ENCODE measurements at regions not wholly inside any gene's neighbourhood (a gene's known extent, or its start where the extent isn't known, plus 50 kb on each side); places are given as distances from the start of the nearest gene placed in this dataset.
A peak's percentile ranks its signal among the peaks of the same experiment; 100 is the strongest.
"Not testable (repeated sequence)": the region's sequence is repeated elsewhere in the genome, so short reads cannot be mapped to it uniquely, and the experiment has no call there.

GRCh38 chr15:60165111-60165510 is 161.0 kb downstream of the FOXB1 start:
- DNase-seq (no peak), ATAC-seq (replicated peaks) (no peak)
- Mint-ChIP-seq H3K27me3 (peaks cover 17 to 38% of the 10 kb centered on the region in 2 donors), H3K9me3 (no peaks in the 10 kb centered on the region), H3K36me3 (ENCODE audit: insufficient read depth) (no peaks in the 10 kb centered on the region), H3K27ac (no peak overlapping the region), H3K4me1 (ENCODE audit: low read depth in 2 of 2) (no peaks in the 10 kb centered on the region), H3K4me3 (no peak overlapping the region)

DNA sequence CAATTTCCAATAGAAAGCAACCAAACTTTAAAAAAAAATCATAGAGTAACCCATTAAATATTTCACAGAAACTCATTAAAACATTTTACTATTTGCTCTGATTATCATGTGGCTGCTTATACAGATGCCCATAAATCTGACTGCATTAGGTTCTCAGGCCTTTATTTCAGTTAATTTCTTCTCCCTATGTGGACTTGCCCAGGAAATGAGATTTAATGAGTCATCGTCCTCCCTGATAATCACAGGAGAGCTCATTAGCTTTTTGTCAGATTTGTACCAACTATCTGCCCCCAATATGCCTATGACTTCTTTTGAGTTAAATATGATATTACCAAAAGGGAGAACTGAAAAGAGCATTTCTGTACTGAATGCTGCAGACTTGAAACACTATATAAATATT is 168.0 kb downstream of the FOXB1 start:
- Mint-ChIP-seq H3K27me3 (peaks cover 6 to 11% of the 10 kb centered on the region in 2 donors), H3K27ac (no peak overlapping the region), H3K4me1 (ENCODE audit: low read depth in 2 of 2) (no peaks in the 10 kb centered on the region), H3K36me3 (ENCODE audit: insufficient read depth) (no peaks in the 10 kb centered on the region), H3K9me3 (no peaks in the 10 kb centered on the region), H3K4me3 (no peak overlapping the region)
- DNase-seq: no peak
- no peak for ATAC-seq (replicated peaks)

GRCh38 chr15:60179786-60180391 is 175.8 kb downstream of the FOXB1 start:
- Mint-ChIP-seq H3K27me3 (peaks cover 28 to 32% of the 10 kb centered on the region in 2 donors), H3K36me3 (ENCODE audit: insufficient read depth) (no peaks in the 10 kb centered on the region), H3K27ac (no peak overlapping the region), H3K9me3 (no peaks in the 10 kb centered on the region), H3K4me1 (ENCODE audit: low read depth in 2 of 2) (no peaks in the 10 kb centered on the region), H3K4me3 (no peak overlapping the region)
- ATAC-seq (replicated peaks) (peak; percentile 59), DNase-seq (peak; percentile 3 to 23 (median 15))

GRCh38 chr15:60181957-60182356 is 177.8 kb downstream of the FOXB1 start:
- H3K36me3 Mint-ChIP-seq (ENCODE audit: insufficient read depth); H3K9me3 Mint-ChIP-seq; H3K27ac Mint-ChIP-seq; H3K4me3 Mint-ChIP-seq; ATAC-seq (replicated peaks); H3K4me1 Mint-ChIP-seq (ENCODE audit: low read depth in 2 of 2); DNase-seq: not testable (repeated sequence)
- peaks cover 24% of the 10 kb centered on the region in 2 donors for H3K27me3 Mint-ChIP-seq

GRCh38 chr15:60183366-60183765 is 179.3 kb downstream of the FOXB1 start:
- Mint-ChIP-seq H3K27me3 (peaks cover 28 to 38% of the 10 kb centered on the region in 2 donors), H3K27ac (no peak overlapping the region)

DNA sequence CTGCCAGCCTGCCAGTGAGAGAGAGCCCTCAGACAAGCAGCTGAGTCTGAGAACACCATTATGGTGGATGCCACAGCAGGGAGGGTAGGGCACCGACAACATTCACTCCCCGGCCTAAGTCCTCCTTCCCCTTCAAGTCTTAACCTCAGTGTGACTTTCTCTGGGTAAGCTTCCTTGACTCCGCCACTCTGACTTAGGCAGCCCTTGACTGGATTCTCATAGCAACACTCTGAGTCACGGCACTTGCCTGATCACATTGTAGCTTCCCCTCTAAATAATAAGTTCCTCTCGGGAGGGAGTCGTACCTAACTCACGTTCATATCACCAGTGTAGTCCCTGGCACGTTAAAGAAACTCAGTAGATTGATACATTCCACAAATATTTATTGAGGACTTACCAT is 180.5 kb downstream of the FOXB1 start:
- no peaks in the 10 kb centered on the region for H3K9me3 Mint-ChIP-seq
- no peaks in the 10 kb centered on the region for H3K4me1 Mint-ChIP-seq (ENCODE audit: low read depth in 2 of 2)
- H3K27me3 Mint-ChIP-seq: peaks cover 35 to 50% of the 10 kb centered on the region in 2 donors
- H3K36me3 Mint-ChIP-seq (ENCODE audit: insufficient read depth): no peaks in the 10 kb centered on the region
- ATAC-seq (replicated peaks) (no peak), DNase-seq (no peak)
- H3K27ac Mint-ChIP-seq: no peak overlapping the region
- no peak overlapping the region for H3K4me3 Mint-ChIP-seq

More at GRCh38 chr15:60183366-60183765, 179.3 kb downstream of the FOXB1 start:
- Mint-ChIP-seq H3K9me3 (no peaks in the 10 kb centered on the region), H3K4me1 (ENCODE audit: low read depth in 2 of 2) (no peaks in the 10 kb centered on the region), H3K4me3 (no peak overlapping the region), H3K36me3 (ENCODE audit: insufficient read depth) (no peaks in the 10 kb centered on the region)
- DNase-seq: no peak
- no peak for ATAC-seq (replicated peaks)

- ATAC-seq (replicated peaks): no peak
- peaks cover 56 to 64% of the 10 kb centered on the region in 2 donors for H3K27me3 Mint-ChIP-seq
- no peaks in the 10 kb centered on the region for H3K36me3 Mint-ChIP-seq (ENCODE audit: insufficient read depth)
- no peak overlapping the region for H3K27ac Mint-ChIP-seq
- H3K4me3 Mint-ChIP-seq: no peak overlapping the region
- H3K4me1 Mint-ChIP-seq (ENCODE audit: low read depth in 2 of 2): no peaks in the 10 kb centered on the region
- no peaks in the 10 kb centered on the region for H3K9me3 Mint-ChIP-seq
- DNase-seq: no peak
Measured at GRCh38 chr15:60191016-60191415, 186.9 kb downstream of the FOXB1 start.

- Mint-ChIP-seq H3K27me3 (peaks cover 64 to 72% of the 10 kb centered on the region in 2 donors), H3K4me3 (no peak overlapping the region)
- no peak for ATAC-seq (replicated peaks)
Measured at GRCh38 chr15:60191821-60192220, 187.7 kb downstream of the FOXB1 start.

GRCh38 chr15:60195611-60196010 is 191.5 kb downstream of the FOXB1 start:
- ATAC-seq (replicated peaks): no peak
- Mint-ChIP-seq H3K4me1 (ENCODE audit: low read depth in 2 of 2) (no peaks in the 10 kb centered on the region), H3K36me3 (ENCODE audit: insufficient read depth) (no peaks in the 10 kb centered on the region), H3K9me3 (no peaks in the 10 kb centered on the region), H3K4me3 (no peak overlapping the region), H3K27ac (no peak overlapping the region), H3K27me3 (peaks cover 67 to 74% of the 10 kb centered on the region in 2 donors)
- no peak for DNase-seq

More at GRCh38 chr15:60191821-60192220, 187.7 kb downstream of the FOXB1 start:
- no peak overlapping the region for H3K27ac Mint-ChIP-seq
- no peaks in the 10 kb centered on the region for H3K9me3 Mint-ChIP-seq
- no peaks in the 10 kb centered on the region for H3K36me3 Mint-ChIP-seq (ENCODE audit: insufficient read depth)
- no peaks in the 10 kb centered on the region for H3K4me1 Mint-ChIP-seq (ENCODE audit: low read depth in 2 of 2)
- no peak for DNase-seq

GRCh38 chr15:60204131-60204885 is 193.5 kb downstream of the ANXA2 start:
- no peaks in the 10 kb centered on the region for H3K36me3 Mint-ChIP-seq (ENCODE audit: insufficient read depth)
- H3K4me3 Mint-ChIP-seq: no peak overlapping the region
- ATAC-seq (replicated peaks): no peak
- no peaks in the 10 kb centered on the region for H3K4me1 Mint-ChIP-seq (ENCODE audit: low read depth in 2 of 2)
- no peak for DNase-seq
- H3K27me3 Mint-ChIP-seq: peaks cover 67 to 78% of the 10 kb centered on the region in 2 donors
- no peaks in the 10 kb centered on the region for H3K9me3 Mint-ChIP-seq
- H3K27ac Mint-ChIP-seq: no peak overlapping the region

- H3K27me3 Mint-ChIP-seq: peaks cover 67 to 84% of the 10 kb centered on the region in 2 donors
- H3K36me3 Mint-ChIP-seq (ENCODE audit: insufficient read depth): no peaks in the 10 kb centered on the region
- no peak overlapping the region for H3K27ac Mint-ChIP-seq
- no peak for ATAC-seq (replicated peaks)
- no peak for DNase-seq
- H3K4me3 Mint-ChIP-seq: no peak overlapping the region
- no peaks in the 10 kb centered on the region for H3K9me3 Mint-ChIP-seq
- H3K4me1 Mint-ChIP-seq (ENCODE audit: low read depth in 2 of 2): no peaks in the 10 kb centered on the region
Measured at GRCh38 chr15:60208709-60209108, 189.1 kb downstream of the ANXA2 start.

GRCh38 chr15:60212536-60212935 is 185.2 kb downstream of the ANXA2 start:
- DNase-seq (no peak), ATAC-seq (replicated peaks) (no peak)
- no peaks in the 10 kb centered on the region for H3K4me1 Mint-ChIP-seq (ENCODE audit: low read depth in 2 of 2)
- H3K27me3 Mint-ChIP-seq: peaks cover 64 to 82% of the 10 kb centered on the region in 2 donors
- no peaks in the 10 kb centered on the region for H3K9me3 Mint-ChIP-seq
- H3K27ac Mint-ChIP-seq: no peak overlapping the region
- H3K4me3 Mint-ChIP-seq: no peak overlapping the region
- H3K36me3 Mint-ChIP-seq (ENCODE audit: insufficient read depth): no peaks in the 10 kb centered on the region

- H3K9me3 Mint-ChIP-seq: no peaks in the 10 kb centered on the region
Measured at GRCh38 chr15:60213377-60214000, 184.3 kb downstream of the ANXA2 start.

DNA sequence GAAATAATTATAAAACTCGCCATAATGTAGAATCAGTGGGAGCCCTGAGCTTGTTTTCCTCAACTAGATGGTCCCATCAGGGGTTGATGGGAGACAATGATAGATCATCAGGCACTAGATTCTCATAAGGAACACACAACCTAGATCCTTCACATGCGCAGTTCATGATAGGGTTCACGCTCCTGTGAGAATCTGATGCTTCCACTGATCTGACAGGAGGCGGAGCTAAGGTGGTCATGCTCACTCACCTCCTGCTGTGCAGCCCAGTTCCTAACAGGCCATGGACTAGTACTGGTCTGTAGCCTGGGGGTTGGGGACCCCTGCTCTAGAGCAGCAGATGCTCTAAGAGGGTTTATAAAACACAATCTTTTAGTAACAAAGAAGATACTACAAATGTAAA is 183.6 kb downstream of the ANXA2 start:
- Mint-ChIP-seq H3K4me1 (ENCODE audit: low read depth in 2 of 2) (no peaks in the 10 kb centered on the region), H3K4me3 (no peak overlapping the region), H3K27me3 (peaks cover 66 to 81% of the 10 kb centered on the region in 2 donors), H3K36me3 (ENCODE audit: insufficient read depth) (no peaks in the 10 kb centered on the region), H3K27ac (no peak overlapping the region), H3K9me3 (no peaks in the 10 kb centered on the region)
- no peak for ATAC-seq (replicated peaks)
- DNase-seq: no peak

More at GRCh38 chr15:60213377-60214000, 184.3 kb downstream of the ANXA2 start:
- ATAC-seq (replicated peaks) (no peak), DNase-seq (no peak)
- Mint-ChIP-seq H3K4me1 (ENCODE audit: low read depth in 2 of 2) (no peaks in the 10 kb centered on the region), H3K36me3 (ENCODE audit: insufficient read depth) (no peaks in the 10 kb centered on the region), H3K27me3 (peaks cover 64 to 81% of the 10 kb centered on the region in 2 donors), H3K4me3 (no peak overlapping the region), H3K27ac (no peak overlapping the region)

All from effector memory CD8-positive, alpha-beta T cell (primary cell).